DMS79 (cell line): ENCODE measurements at regions not wholly inside any gene's neighbourhood (a gene's known extent, or its start where the extent isn't known, plus 50 kb on each side); places are given as distances from the start of the nearest gene placed in this dataset.

Experiments
- DNase-seq: peaks from one replicate; lab custom pipeline; 2025; lab: John Stamatoyannopoulos, UW

GRCh38 chr18:37946324-37946723, 380.7 kb upstream of the CELF4 start:
- peak; percentile 33 for DNase-seq

- no peak for DNase-seq
Measured at GRCh38 chr18:37944700-37945270, 379.2 kb upstream of the CELF4 start.

GRCh38 chr18:37937287-37937686, 371.7 kb upstream of the CELF4 start:
- DNase-seq, result no peak

GRCh38 chr18:37935086-37935485, 369.5 kb upstream of the CELF4 start:
- DNase-seq, result no peak

GRCh38 chr18:37930640-37931039, 365.0 kb upstream of the CELF4 start:
- no peak for DNase-seq

- DNase-seq, result no peak
Measured at GRCh38 chr18:37922162-37922561, 356.6 kb upstream of the CELF4 start.

GRCh38 chr18:37920865-37921264, 355.3 kb upstream of the CELF4 start:
- DNase-seq, result no peak

GRCh38 chr18:37913051-37913450, 347.5 kb upstream of the CELF4 start:
- no peak for DNase-seq

- no peak for DNase-seq
Measured at GRCh38 chr18:37902344-37902743, 336.7 kb upstream of the CELF4 start.

GRCh38 chr18:37900326-37900725, 334.7 kb upstream of the CELF4 start:
- no peak for DNase-seq

GRCh38 chr18:37889963-37890362, 324.4 kb upstream of the CELF4 start:
- DNase-seq, result no peak

- DNase-seq, result no peak
Measured at GRCh38 chr18:37874721-37875120, 309.1 kb upstream of the CELF4 start.

GRCh38 chr18:37873416-37873815, 307.8 kb upstream of the CELF4 start:
- DNase-seq, result no peak

- DNase-seq, result no peak
Measured at GRCh38 chr18:37872562-37872961, 307.0 kb upstream of the CELF4 start.

- no peak for DNase-seq
Measured at GRCh38 chr18:37871561-37871960, 306.0 kb upstream of the CELF4 start.

- no peak for DNase-seq
Measured at GRCh38 chr18:37869051-37869450, 303.5 kb upstream of the CELF4 start.

- DNase-seq, result no peak
Measured at GRCh38 chr18:37864122-37864521, 298.5 kb upstream of the CELF4 start.

- no peak for DNase-seq
Measured at GRCh38 chr18:37861981-37862380, 296.4 kb upstream of the CELF4 start.

- no peak for DNase-seq
Measured at GRCh38 chr18:37854396-37854795, 288.8 kb upstream of the CELF4 start.

- DNase-seq, result no peak
Measured at GRCh38 chr18:37853706-37854105, 288.1 kb upstream of the CELF4 start.

- DNase-seq, result no peak
Measured at GRCh38 chr18:37852464-37852863, 286.9 kb upstream of the CELF4 start.

GRCh38 chr18:37847544-37847943, 281.9 kb upstream of the CELF4 start:
- no peak for DNase-seq

- DNase-seq, result no peak
Measured at GRCh38 chr18:37846996-37847395, 281.4 kb upstream of the CELF4 start.

GRCh38 chr18:37845498-37845897, 279.9 kb upstream of the CELF4 start:
- DNase-seq, result no peak
